ENCODE measurements at regions not wholly inside any gene's neighbourhood (a gene's known extent, or its start where the extent isn't known, plus 50 kb on each side); places are given as distances from the start of the nearest gene placed in this dataset.

GRCh38 chr7:73918926-73919693, 58.2 kb downstream of the TMEM270 start:
- Histone ChIP-seq H3K9me3 (ENCODE audit: low read depth, low read length, poor library complexity, severe bottlenecking) (no peaks in the 10 kb centered on the region), H3K36me3 (ENCODE audit: insufficient read depth, low read length, poor library complexity, severe bottlenecking) (no peaks in the 10 kb centered on the region), H3K27me3 (replicated peaks; ENCODE audit: insufficient read depth, low read depth, low read length, poor library complexity) (no peaks in the 10 kb centered on the region), H3K27ac (ENCODE audit: low read depth, low read length, poor library complexity, severe bottlenecking) (no peak overlapping the region), H3K4me1 (ENCODE audit: insufficient read depth, low read length, poor library complexity, severe bottlenecking) (no peaks in the 10 kb centered on the region), H3K4me3 (ENCODE audit: low read depth, low read length, poor library complexity, severe bottlenecking) (no peak overlapping the region)
- no TSS peak for BruUV-seq (replicated peaks)
- TF ChIP-seq EZH2 (IDR thresholded peaks at IDR 0.05; ENCODE audit: borderline replicate concordance, low read depth, low read length, poor library complexity, severe bottlenecking) = no peak
- TF ChIP-seq CTCF (conservative IDR thresholded peaks at IDR 0.05; ENCODE audit: low read depth, low read length) = no peak
- ChIA-PET CTCF (no interaction called here), POLR2A (ENCODE audit: low non-redundant PET) (no interaction called here)
- intact Hi-C loops (cut with micrococcal nuclease; ENCODE audit: unreplicated experiment) = no loop called here
- no peak for DNase-seq (ENCODE audit: low spot score)

GRCh38 chr7:73919694-73920375, 58.9 kb downstream of the TMEM270 start:
- Histone ChIP-seq H3K27me3 (replicated peaks; ENCODE audit: insufficient read depth, low read depth, low read length, poor library complexity) (no peaks in the 10 kb centered on the region), H3K4me1 (ENCODE audit: insufficient read depth, low read length, poor library complexity, severe bottlenecking) (no peaks in the 10 kb centered on the region), H3K9me3 (ENCODE audit: low read depth, low read length, poor library complexity, severe bottlenecking) (no peaks in the 10 kb centered on the region), H3K27ac (ENCODE audit: low read depth, low read length, poor library complexity, severe bottlenecking) (no peak overlapping the region), H3K4me3 (ENCODE audit: low read depth, low read length, poor library complexity, severe bottlenecking) (no peak overlapping the region), H3K36me3 (ENCODE audit: insufficient read depth, low read length, poor library complexity, severe bottlenecking) (no peaks in the 10 kb centered on the region)
- DNase-seq (ENCODE audit: low spot score) = no peak
- POLR2A ChIA-PET (ENCODE audit: low non-redundant PET) = no interaction called here
- no peak for TF ChIP-seq CTCF (conservative IDR thresholded peaks at IDR 0.05; ENCODE audit: low read depth, low read length)
- TF ChIP-seq EZH2 (IDR thresholded peaks at IDR 0.05; ENCODE audit: borderline replicate concordance, low read depth, low read length, poor library complexity, severe bottlenecking) = no peak
- no TSS peak for BruUV-seq (replicated peaks)
- intact Hi-C loops (cut with micrococcal nuclease; ENCODE audit: unreplicated experiment) = no loop called here
- CTCF ChIA-PET = no interaction called here

GRCh38 chr7:73920406-73921134, 59.6 kb downstream of the TMEM270 start:
- DNase-seq (ENCODE audit: low spot score) = no peak
- BruUV-seq (replicated peaks) = no TSS peak
- ChIA-PET POLR2A (ENCODE audit: low non-redundant PET) (no interaction called here), CTCF (no interaction called here)
- Histone ChIP-seq H3K27me3 (replicated peaks; ENCODE audit: insufficient read depth, low read depth, low read length, poor library complexity) (peaks cover 5% of the 10 kb centered on the region), H3K4me1 (ENCODE audit: insufficient read depth, low read length, poor library complexity, severe bottlenecking) (no peaks in the 10 kb centered on the region), H3K27ac (ENCODE audit: low read depth, low read length, poor library complexity, severe bottlenecking) (no peak overlapping the region), H3K9me3 (ENCODE audit: low read depth, low read length, poor library complexity, severe bottlenecking) (no peaks in the 10 kb centered on the region), H3K4me3 (ENCODE audit: low read depth, low read length, poor library complexity, severe bottlenecking) (no peak overlapping the region), H3K36me3 (ENCODE audit: insufficient read depth, low read length, poor library complexity, severe bottlenecking) (no peaks in the 10 kb centered on the region)
- intact Hi-C loops (cut with micrococcal nuclease; ENCODE audit: unreplicated experiment) = no loop called here
- TF ChIP-seq CTCF (conservative IDR thresholded peaks at IDR 0.05; ENCODE audit: low read depth, low read length) (no peak), EZH2 (IDR thresholded peaks at IDR 0.05; ENCODE audit: borderline replicate concordance, low read depth, low read length, poor library complexity, severe bottlenecking) (no peak)

Data from A673 (cell line).